IMR-90 (cell line): ENCODE measurements at regions not wholly inside any gene's neighbourhood (a gene's known extent, or its start where the extent isn't known, plus 50 kb on each side); places are given as distances from the start of the nearest gene placed in this dataset.

Experiments
- ATAC-seq: fragments of 200-7000 bp; cut with Tn5 transposase; 2 replicates; pipeline ENCODE4 v1.9.1; 2020; ENCODE audit warnings: low read depth, mild to moderate bottlenecking, moderate library complexity
- BruUV-seq: library from RNA; stranded (reverse); fragments of 400-500 nt; replicated peaks from 2 replicates; lab custom pipeline; 2021; lab: Mats Ljungman, UMichigan
- CTCF ChIA-PET: fragments of 300-600 bp; formaldehyde crosslinking; extraction: SDS; loops from one replicate; lab custom pipeline; 2021; ENCODE audit warnings: antibody characterized with exemption; lab: Yijun Ruan, JAX
- POLR2A ChIA-PET: fragments of 300-600 bp; sonication (Branson Sonifier 250); formaldehyde crosslinking; loops from one replicate; lab custom pipeline; 2022; ENCODE audit warnings: antibody characterized with exemption; ENCODE audit not compliant: unreplicated experiment; lab: Charles Lee
- DNase-seq: peaks from one replicate; pipeline ENCODE4 v3.0.0; 2013
- H2AFZ ChIP-seq: replicated peaks from 2 replicates; pipeline ENCODE3; 2013; ENCODE audit warnings: low read length, mild to moderate bottlenecking; ENCODE audit not compliant: poor library complexity
- H2AK5ac ChIP-seq: 2 replicates; pipeline ENCODE4 v1.6.1; 2013; ENCODE audit warnings: low read depth, low read length, inconsistent platforms
- H2AK9ac ChIP-seq: replicated peaks from 2 replicates; pipeline ENCODE3; 2013; ENCODE audit warnings: mild to moderate bottlenecking, low read depth, low read length, moderate library complexity; ENCODE audit not compliant: poor library complexity
- H2BK120ac ChIP-seq: 2 replicates; pipeline ENCODE4 v1.6.1; 2013; ENCODE audit warnings: low read depth, low read length, inconsistent platforms
- H2BK15ac ChIP-seq: 3 replicates; pipeline ENCODE4 v1.6.1; 2013; ENCODE audit warnings: low read depth, low read length, inconsistent platforms
- H2BK20ac ChIP-seq: 2 replicates; pipeline ENCODE4 v1.6.1; 2013; ENCODE audit warnings: low read depth, mild to moderate bottlenecking, inconsistent platforms, low read length, moderate library complexity
- H2BK5ac ChIP-seq: 2 replicates; pipeline ENCODE4 v1.6.1; 2013; ENCODE audit warnings: mild to moderate bottlenecking, low read depth, low read length, inconsistent platforms; ENCODE audit not compliant: poor library complexity, severe bottlenecking
- H3K14ac ChIP-seq: replicated peaks from 2 replicates; pipeline ENCODE4 v1.6.1; 2013; ENCODE audit warnings: low read depth, low read length, inconsistent platforms
- H3K18ac ChIP-seq: 2 replicates; pipeline ENCODE4 v1.6.1; 2013; ENCODE audit warnings: low read depth, low read length, control low read depth
- H3K23ac ChIP-seq: 2 replicates; pipeline ENCODE4 v1.6.1; 2013; ENCODE audit warnings: low read depth, low read length, inconsistent platforms
- H3K27ac ChIP-seq: 2 replicates; pipeline ENCODE4 v1.5.1; 2013; ENCODE audit warnings: mild to moderate bottlenecking, control low read depth, low read length; ENCODE audit not compliant: insufficient read depth
- H3K27me3 ChIP-seq: 2 replicates; pipeline ENCODE4 v1.6.1; 2013; ENCODE audit warnings: low read length; ENCODE audit not compliant: control insufficient read depth, insufficient read depth
- H3K36me3 ChIP-seq: 2 replicates; pipeline ENCODE4 v1.6.1; 2013; ENCODE audit warnings: low read length, mixed read lengths; ENCODE audit not compliant: control insufficient read depth, insufficient read depth
- H3K4ac ChIP-seq: 2 replicates; pipeline ENCODE4 v1.6.1; 2013; ENCODE audit warnings: low read depth, low read length, inconsistent platforms
- H3K4me1 ChIP-seq: 2 replicates; pipeline ENCODE4 v1.6.1; 2013; ENCODE audit warnings: low read length, mixed read lengths; ENCODE audit not compliant: control insufficient read depth, insufficient read depth
- H3K4me2 ChIP-seq: 2 replicates; pipeline ENCODE4 v1.6.1; 2013; ENCODE audit warnings: low read depth, mild to moderate bottlenecking, control low read depth, low read length, moderate library complexity
- H3K4me3 ChIP-seq: 2 replicates; pipeline ENCODE4 v1.5.1; 2013; ENCODE audit warnings: low read depth, mild to moderate bottlenecking, control low read depth, low read length, moderate library complexity; ENCODE audit not compliant: insufficient read depth
- H3K56ac ChIP-seq: 2 replicates; pipeline ENCODE4 v1.6.1; 2013; ENCODE audit warnings: low read length, inconsistent platforms; ENCODE audit not compliant: insufficient read depth; ENCODE audit errors: extremely low read depth
- H3K79me1 ChIP-seq, 2 experiments: 2 replicates each; pipeline ENCODE4 v1.6.1; 2013; ENCODE audit warnings: low read length in 2 of 2, inconsistent platforms in 1 of 2, low read depth in 1 of 2
- H3K9ac ChIP-seq: 2 replicates; pipeline ENCODE4 v1.6.1; 2013; ENCODE audit warnings: low read depth, low read length, control low read depth
- H3K9me1 ChIP-seq: 2 replicates; pipeline ENCODE4 v1.6.1; 2013; ENCODE audit warnings: low read length, inconsistent platforms; ENCODE audit not compliant: insufficient read depth
- H3K9me3 ChIP-seq: 2 replicates; pipeline ENCODE4 v1.6.1; 2013; ENCODE audit warnings: low read length; ENCODE audit not compliant: control insufficient read depth, insufficient read depth
- H4K20me1 ChIP-seq: 2 replicates; pipeline ENCODE4 v1.6.1; 2013; ENCODE audit warnings: low read length, inconsistent platforms; ENCODE audit not compliant: insufficient read depth
- H4K5ac ChIP-seq: 2 replicates; pipeline ENCODE4 v1.6.1; 2013; ENCODE audit warnings: mild to moderate bottlenecking, low read depth, low read length, control low read depth
- H4K8ac ChIP-seq, 2 experiments: 2 replicates each; pipeline ENCODE4 v1.6.1; 2013; ENCODE audit warnings: low read depth in 2 of 2, low read length in 2 of 2, control low read depth in 1 of 2, inconsistent platforms in 1 of 2
- H4K91ac ChIP-seq: 2 replicates; pipeline ENCODE4 v1.6.1; 2013; ENCODE audit warnings: low read depth, low read length, inconsistent platforms; ENCODE audit not compliant: insufficient read depth
- BHLHE40 ChIP-seq: fragments of 150-350 bp; IDR thresholded peaks from 2 replicates; pipeline ENCODE4 v1.6.1; 2016; ENCODE audit warnings: mild to moderate bottlenecking, low read depth, low read length
- FOS ChIP-seq: fragments of 150-350 bp; IDR thresholded peaks from 2 replicates; pipeline ENCODE4 v1.6.1; 2016; ENCODE audit warnings: low read depth, low read length
- NFE2L2 ChIP-seq: fragments of 150-350 bp; IDR thresholded peaks from 2 replicates; pipeline ENCODE4 v1.6.1; 2016; ENCODE audit warnings: low read depth, mild to moderate bottlenecking, low read length
- RAD21 ChIP-seq: IDR thresholded peaks from 2 replicates; pipeline ENCODE4 v1.6.1; 2012; ENCODE audit warnings: low read length, improper control_type of control experiment
- WGBS, 2 experiments: methylation state at CpG; one replicate each; pipeline versions ENCODE4 v1.1.5 to v1.1.7; 2013; ENCODE audit warnings: missing lambda C conversion rate in 2 of 2; ENCODE audit not compliant: insufficient read length in 1 of 2; ENCODE audit errors: extremely low coverage in 2 of 2; 5-methylcytosine and 5-hydroxymethylcytosine counted together
- dilution Hi-C: fragments of 300-500 bp; cut with HindIII; formaldehyde crosslinking; loops from one replicate; pipeline ENCODE4 v1.14.3; 2018; ENCODE audit warnings: low sequenced_read_pairs; ENCODE audit not compliant: unreplicated experiment
- in situ Hi-C: fragments of 300-500 bp; cut with MboI; formaldehyde crosslinking; loops from 3 replicates; pipeline ENCODE4 v1.14.3; 2019; ENCODE audit warnings: low sequenced_read_pairs, inconsistent platforms, mixed read lengths
- intact Hi-C: fragments of 100-400 bp; cut with micrococcal nuclease; formaldehyde crosslinking; loops from 2 replicates; pipeline ENCODE4 v1.10.0; 2022

GRCh38 chr22:44386386-44387035, 73.8 kb upstream of the SHISAL1 start:
- Histone ChIP-seq H3K27ac (no peak overlapping the region), H2BK20ac (no peak overlapping the region), H3K56ac (no peak overlapping the region), H4K20me1 (no peaks in the 10 kb centered on the region), H3K79me1 (no peaks in the 10 kb centered on the region), H3K4me2 (no peak overlapping the region), H3K36me3 (no peaks in the 10 kb centered on the region), H4K91ac (no peak overlapping the region), H3K18ac (no peak overlapping the region), H3K14ac (no peak overlapping the region; the same call in 1 of the 2 replicates), H2AFZ (no peak overlapping the region), H3K9ac (no peak overlapping the region), H4K5ac (no peak overlapping the region), H2BK15ac (no peak overlapping the region), H3K4ac (no peak overlapping the region), H3K23ac (no peak overlapping the region), H2AK5ac (no peak overlapping the region), H3K27me3 (peaks cover 20% of the 10 kb centered on the region), H2AK9ac (no peak overlapping the region), H3K4me3 (no peak overlapping the region), H3K9me3 (no peaks in the 10 kb centered on the region), H4K8ac (no peak overlapping the region), H2BK5ac (no peak overlapping the region), H3K4me1 (no peaks in the 10 kb centered on the region; the same call in 1 of the 2 replicates), H3K9me1 (0 out of 2 replicates have a peak, but pooled peaks cover 3% of the 10 kb centered on the region), H2BK120ac (no peak overlapping the region)
- POLR2A ChIA-PET: no interaction called here
- dilution Hi-C loops (no loop called here), intact Hi-C loops (no loop called here), in situ Hi-C loops (no loop called here)
- no peak for TF ChIP-seq NFE2L2
- TF ChIP-seq FOS: no peak
- TF ChIP-seq RAD21: no peak
- TF ChIP-seq BHLHE40: no peak
- no peak for ATAC-seq
- BruUV-seq: no TSS peak
- no peak for DNase-seq
- 84% methylated on average over 10 of the region's 20 CpGs; no CpG with 5 or more reads in 1 of the 2 experiments for WGBS, 2 experiments
- CTCF ChIA-PET: no interaction called here
